Keratinocyte (primary cell): ENCODE measurements at regions not wholly inside any gene's neighbourhood (a gene's known extent, or its start where the extent isn't known, plus 50 kb on each side); places are given as distances from the start of the nearest gene placed in this dataset.

Source experiments
- CTCF ChIP-seq, 3 experiments: IDR thresholded peaks in 1 of 3; conservative IDR thresholded peaks in 1 of 3; optimal IDR thresholded peaks in 1 of 3; 2 replicates in 2 of 3; 3 replicates in 1 of 3; pipeline versions ENCODE3 to v1.5.1; 2011; ENCODE audit warnings: low read length in 3 of 3, mild to moderate bottlenecking in 3 of 3, moderate library complexity in 2 of 3, control low read depth in 1 of 3, inconsistent platforms in 1 of 3; ENCODE audit not compliant: insufficient read depth in 2 of 3; ENCODE audit errors: extremely low read depth in 1 of 3
- EZH2 ChIP-seq: IDR thresholded peaks from one replicate; pipeline ENCODE4 v1.6.1; 2012; ENCODE audit warnings: inconsistent platforms, mild to moderate bottlenecking, low read length, moderate library complexity

DNA sequence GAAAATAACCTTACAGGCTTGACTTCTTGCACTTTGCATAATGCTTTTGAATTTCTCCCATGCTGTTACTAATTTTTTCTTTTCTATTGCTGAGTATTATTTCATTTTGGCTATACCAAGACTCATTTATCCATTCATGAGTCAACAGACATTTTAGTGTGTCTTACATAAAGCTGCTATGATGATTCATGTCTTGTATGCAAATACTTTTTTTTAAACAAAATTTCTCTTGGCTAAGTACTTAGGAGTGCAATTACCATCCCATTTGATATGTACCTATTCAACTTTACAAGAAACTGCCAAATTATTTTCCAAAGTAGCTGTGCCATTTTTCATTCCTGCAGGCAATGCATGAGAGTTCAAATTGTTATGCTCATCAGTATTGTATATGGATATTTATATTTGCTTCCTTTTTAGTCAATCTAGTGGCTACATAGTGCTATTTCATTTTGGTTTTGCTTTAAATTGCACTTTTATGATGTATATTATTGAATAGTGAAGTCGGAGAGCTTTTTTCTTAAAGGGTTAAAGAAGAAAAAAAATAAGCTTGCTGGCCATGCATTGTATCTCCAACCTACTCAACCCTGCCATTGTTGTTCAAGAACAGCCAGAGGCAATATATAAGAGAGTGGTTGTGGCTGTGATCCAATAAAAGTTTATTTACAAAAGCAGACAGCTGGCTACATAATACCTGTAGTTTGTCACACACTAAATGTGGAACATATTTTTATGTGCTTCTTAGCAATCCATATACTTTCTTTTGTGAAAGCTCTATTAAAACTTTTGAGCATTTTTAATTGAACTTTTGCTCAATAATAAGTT is 862.8 kb downstream of the KCNT2 start:
- TF ChIP-seq CTCF (optimal IDR thresholded peaks at IDR 0.05 in 1 of 3, IDR thresholded peaks at IDR 0.05 in 1 of 3, conservative IDR thresholded peaks at IDR 0.05 in 1 of 3; ENCODE audit: extremely low read depth in 1 of 3, insufficient read depth in 2 of 3, low read length in 3 of 3): no peak
- TF ChIP-seq EZH2: no peak
